CD4-positive, alpha-beta T cell treated with Interleukin-4 for 1 hour (primary cell): ENCODE measurements at regions not wholly inside any gene's neighbourhood (a gene's known extent, or its start where the extent isn't known, plus 50 kb on each side); places are given as distances from the start of the nearest gene placed in this dataset.

Experiments
- DNase-seq, 2 donors: peaks; one replicate each; pipeline ENCODE4 v3.0.0-alpha.2; 2020 to 2022

DNA sequence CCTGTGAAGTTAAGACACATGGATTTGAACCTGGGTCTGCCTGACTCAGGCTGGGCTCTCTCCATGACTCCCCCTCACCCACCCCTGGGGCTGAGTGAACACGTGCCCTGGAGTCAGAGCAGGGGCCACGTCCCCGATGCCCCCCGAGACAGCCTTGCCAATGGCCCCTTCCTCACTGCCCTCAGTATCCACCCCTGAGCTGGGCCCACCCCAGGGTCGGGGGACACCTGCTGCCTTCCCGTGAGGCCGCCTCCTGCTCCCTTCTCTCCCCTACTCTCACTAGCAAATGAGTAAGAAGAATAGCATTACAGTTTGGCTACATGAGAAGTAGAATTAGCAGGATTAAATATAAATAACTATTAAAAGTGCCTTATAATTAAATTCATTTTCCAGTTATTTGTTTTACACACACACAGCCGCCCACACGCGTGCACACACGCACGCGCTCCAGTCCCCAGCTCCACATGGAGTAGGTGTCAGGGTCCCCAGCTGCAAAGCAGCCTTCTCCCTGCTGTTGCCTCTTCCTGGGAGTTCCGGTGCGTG lies 117.4 kb upstream of the LINGO1 start:
- DNase-seq: no peak

GRCh38 chr15:77749236-77749997 lies 116.7 kb upstream of the LINGO1 start:
- no peak for DNase-seq

DNA sequence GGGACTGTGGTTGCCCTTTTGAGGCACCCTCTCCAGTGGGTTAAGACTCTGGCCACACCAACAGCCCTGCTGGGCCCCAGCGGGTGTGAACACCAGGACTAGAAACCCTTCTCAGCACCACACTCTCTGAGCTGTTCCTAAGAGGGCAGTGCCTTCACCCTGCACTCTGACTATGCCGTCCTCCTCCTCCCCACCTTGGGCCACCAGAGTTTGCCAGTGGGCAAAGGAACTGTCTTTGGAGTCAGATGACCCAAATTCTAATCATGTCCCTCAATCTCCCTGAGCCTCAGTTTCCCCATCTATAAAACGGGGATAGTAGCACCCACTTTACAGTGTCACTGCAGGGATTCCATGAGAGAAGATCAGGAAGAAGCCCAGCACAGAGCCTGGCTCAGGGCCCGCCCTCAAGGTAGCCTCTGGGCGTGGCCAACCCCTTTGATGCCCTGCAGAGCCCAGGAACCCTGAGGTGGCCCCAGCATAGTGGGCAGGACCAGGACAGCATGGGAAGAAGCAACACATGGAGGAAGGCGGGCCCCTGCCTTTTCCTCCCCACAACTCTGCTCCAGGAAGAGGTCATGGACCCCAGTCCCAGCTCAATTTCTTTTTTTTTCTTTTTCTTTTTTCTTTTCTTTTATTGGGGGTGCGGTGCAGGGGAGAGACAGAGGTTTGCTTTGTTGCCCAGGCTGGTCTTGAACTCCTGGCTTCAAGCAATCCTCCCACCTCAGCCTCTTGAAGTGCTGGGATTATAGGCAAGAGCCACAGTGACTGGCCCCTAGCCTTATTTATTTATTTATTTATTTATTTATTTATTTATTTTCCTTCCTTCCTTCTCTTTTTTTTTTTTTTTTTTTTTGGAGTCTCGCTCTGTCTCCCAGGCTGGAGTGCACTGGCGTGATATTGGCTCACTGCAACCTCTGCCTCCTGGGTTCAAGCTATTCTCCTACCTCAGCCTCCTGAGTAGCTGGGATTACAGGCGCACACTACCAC lies 115.7 kb upstream of the LINGO1 start:
- no peak for DNase-seq

DNA sequence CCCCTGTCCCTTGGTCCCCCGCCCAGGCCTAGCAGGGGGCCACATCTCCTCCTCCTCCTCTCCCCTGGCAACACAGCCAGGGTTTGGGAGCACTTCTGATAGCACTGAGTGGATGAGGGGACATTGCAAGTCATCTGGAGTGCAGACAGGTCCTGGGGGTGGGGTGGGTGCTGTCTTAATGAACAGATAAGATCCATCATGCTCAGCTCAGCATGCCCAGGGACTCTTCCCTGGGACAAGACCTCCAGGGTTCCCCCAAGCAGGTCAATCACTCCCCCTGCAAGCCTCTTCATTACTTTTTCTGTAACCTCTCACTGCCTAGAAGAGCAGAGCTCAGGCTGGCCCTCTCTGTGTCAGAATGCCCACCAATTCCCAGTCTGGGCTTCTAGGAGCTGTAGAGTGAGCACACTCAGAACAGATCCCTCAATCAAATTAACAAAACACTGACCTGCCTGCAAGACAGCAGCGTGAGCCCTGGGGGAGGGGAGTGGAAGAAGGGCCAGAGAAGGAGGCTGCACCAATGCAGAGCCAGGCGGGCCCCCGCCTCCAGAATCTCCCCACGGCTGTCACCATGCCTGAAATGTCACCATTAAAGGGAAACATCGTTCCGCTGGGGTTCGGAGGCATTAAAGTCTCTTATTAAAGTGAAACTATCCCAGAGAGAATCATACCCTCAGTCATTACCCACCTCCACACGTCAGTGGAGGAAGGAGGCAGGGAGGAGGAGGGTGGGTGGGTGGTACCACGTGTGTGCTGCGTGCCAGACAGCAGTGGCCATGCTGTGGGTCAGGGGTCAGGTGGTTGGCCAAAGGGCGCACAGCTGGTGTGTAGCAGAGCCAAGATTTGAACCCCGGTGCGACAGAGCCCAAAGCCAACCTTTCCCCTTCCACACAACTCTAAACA lies 114.7 kb upstream of the LINGO1 start:
- no peak for DNase-seq

DNA sequence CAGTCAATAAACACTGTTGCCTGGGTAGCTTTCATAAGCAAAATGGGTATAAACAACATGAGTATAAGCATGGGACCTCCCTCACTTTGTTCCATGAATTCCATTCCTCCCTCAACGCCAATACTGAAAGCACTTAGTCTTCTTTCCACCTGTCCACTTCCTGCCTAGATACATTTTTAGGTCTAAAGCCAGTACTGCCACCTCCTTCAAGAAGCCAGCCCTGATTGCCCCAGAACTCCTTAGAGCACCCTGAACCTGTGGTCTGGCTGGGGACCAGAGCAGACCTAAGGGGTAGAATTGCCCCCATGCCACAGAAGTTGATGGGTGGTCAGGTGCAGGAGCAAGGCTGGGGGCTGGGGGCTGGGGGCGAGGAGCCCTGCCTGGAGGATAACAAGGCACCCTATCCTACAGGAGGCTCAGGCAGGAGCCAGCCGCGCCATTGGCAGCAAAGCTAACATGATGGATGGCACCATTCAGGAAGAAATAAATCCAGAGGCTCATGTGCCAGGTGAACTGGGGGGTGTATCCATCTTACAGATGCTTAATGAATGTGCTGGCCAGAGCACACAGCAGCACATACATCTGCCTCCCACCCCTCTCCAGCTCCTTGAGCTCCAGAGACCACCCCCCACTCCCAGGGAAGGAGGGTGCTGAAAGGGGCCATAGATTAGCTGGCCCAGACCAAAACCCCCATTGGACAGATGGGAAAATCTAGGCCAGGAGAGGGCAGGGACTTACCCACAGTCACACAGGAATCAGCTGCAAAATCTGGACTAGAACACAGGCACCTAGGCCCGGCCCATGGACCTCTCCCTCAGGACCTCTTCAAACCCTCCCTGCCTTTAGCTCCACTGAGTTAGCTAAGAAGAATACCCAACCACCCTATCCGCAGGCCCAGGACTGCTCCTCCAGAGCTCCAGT lies 113.8 kb upstream of the LINGO1 start:
- DNase-seq: no peak

DNA sequence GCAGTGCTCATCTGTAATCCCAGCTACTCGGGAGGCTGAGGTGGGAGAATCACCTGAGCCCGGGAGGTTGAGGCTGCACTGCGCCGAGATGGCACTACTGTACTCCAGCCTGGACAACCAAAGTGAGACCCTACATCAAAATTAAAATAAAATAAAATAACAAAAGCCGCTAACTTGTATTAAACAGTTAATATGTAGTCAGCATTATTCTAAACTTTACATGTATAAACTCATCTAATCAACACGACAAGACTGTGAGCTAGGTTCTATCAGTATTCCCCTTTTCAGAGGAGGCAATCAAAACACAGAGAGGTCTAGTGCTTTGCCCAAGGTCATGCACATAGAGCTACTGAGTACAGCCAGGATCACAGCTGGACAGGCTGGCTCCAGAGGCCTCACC lies 111.7 kb upstream of the LINGO1 start:
- no peak for DNase-seq

- DNase-seq: no peak
These were observed 109.9 kb upstream of the LINGO1 start for GRCh38 chr15:77742570-77742969.

GRCh38 chr15:77742127-77742526 lies 109.4 kb upstream of the LINGO1 start:
- no peak for DNase-seq

- DNase-seq: no peak
These were observed 108.4 kb upstream of the LINGO1 start for GRCh38 chr15:77741106-77741505.

DNA sequence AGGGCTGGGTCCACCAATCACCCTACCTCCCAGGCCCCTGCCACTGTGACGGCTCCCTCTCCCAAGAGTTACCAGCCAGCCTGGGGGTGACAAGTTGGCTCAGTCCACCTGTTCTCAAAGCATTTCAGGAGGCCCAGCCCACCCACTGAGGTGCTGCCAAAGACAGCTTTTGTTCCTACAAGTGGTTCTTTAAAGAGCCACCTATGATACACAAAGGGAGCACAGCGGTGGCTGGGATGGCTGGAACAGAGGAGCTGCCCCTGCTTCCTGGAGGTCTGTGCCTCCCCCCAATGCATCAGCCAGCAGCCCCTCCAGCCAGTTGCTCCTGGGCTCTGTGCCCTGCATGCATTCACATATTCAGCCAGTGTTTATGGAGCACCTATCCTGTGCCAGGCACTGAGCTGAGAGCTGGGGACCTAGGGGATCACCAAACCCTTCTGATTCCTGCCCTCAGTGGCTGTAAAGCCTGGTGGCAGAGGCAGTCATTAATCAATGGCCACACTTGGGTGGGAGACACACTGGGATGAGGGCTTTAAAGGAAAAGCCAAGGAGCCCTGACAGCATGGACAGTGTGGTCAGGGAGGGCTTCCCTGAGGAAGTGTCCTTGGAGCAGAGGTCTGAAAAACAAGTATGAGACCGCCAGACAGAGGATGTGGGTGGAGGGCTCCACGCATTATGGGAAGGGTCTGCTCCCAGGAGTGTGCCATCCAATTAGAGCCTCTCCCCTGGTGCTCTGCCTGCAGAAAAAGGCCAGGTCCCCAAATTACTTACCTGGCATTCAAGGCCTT lies 107.1 kb upstream of the LINGO1 start:
- no peak for DNase-seq

DNA sequence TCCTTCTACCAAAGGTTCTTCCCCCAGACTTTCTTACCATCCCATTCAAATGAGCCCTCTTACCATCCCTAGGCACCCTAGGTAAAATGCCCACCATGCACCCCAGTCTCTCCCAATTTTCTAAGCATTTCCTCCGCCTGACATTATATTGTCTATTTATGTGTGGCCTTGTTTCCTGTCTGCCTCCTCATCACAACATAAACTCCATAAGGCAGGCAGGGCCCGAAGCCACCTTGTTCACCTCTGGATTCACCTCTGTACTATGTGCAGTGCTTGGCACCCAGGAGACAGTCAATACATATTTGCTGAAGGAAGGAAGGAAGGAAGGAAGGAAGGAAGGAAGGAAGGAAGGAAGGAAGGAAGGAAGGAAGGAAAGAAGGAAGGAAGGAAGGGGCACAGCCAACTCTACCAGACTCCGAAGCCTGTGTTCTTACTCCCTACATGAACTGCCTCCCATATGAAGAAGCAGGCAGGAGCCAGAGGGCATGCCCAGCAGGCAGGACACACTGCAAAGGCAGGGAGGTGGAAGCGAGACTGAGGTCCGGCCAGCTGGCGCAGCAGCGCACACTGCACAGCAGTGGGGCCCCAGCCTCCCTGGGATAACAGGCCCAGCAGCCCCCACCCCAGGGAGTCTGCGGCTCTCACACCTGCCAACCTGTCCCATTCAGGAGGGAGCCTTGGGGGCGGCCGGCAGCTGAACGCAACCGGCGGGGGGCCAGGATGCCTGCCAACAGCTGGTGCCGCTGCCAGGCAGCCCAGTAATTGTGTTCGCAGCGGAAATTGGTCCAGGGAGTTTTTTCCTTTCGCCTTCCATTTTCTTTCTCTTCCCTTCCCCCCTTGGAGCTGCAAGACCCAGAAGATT lies 106.0 kb upstream of the LINGO1 start:
- no peak for DNase-seq

DNA sequence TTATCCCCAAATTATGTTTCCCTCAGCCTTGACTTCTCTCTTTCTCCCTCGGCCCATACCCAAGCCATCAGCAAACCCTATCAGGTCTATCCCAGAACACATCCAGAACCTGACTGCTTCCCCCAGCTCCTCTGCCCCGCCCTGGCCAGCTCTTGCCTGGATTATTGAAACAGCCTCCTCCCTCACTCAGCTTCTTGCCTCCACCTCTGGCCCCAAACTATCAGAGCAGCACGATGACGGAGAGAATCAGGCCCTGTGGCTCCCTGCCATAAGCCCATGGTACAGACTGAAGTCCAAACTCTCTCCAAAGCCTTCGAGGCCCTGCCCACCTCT lies 105.3 kb upstream of the LINGO1 start:
- no peak for DNase-seq

DNA sequence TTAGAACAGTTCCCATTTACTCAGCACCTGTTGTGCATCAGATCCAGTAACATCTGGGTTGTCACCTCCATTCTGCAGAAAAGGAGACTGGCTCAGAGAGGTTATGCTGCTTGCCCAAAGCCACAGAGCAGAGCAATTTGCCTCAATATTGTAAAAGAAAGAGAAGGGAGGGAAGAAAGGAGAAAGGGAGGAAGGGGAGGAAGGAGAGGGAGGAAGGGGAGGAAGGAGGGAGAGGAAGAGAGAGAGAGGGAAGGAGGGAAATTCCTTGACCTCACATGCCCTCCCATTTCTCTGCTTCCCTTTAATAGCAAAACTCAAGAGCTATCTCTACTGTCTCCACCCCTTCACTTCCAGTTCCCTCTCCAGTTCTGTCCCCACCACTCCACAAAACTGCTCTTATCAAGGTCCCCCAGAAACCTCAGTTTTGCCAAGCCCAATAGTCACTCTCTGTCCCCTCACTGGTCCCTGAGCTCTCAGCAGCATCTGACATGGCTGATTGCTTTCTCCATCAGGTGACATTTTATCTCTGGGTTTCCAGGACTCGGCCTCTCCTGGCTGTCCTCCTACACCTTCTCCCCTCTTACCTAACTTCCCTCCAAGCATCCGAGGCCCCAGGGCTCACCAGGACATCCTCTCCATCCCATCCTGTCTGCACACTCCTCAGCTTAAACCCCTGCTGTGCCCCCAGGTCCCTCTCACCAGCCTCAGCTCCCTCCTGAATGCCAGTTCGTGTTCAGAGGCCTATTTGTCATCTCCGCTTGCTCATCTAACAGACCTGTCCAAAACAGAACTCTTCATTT lies 104.7 kb upstream of the LINGO1 start:
- no peak for DNase-seq

DNA sequence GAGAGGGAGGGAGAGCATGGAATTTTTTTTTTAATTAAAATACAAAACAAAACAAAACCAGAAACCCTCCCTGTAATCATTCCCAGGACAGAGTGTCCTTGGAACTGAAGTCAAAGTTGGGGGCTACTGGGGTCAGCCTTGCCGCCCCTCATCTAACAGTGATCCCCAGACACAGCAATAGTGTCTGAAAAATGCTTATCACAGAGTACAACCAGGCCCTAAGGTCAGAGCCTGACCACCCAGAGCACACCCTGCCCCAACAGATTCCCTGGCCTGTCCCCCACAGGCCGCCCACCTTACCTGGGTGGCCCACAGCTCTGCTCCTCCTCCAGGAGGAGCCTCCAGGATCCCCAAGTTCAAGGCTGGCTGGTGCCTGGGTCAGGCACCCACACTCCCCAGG lies 101.6 kb upstream of the LINGO1 start:
- no peak for DNase-seq

DNA sequence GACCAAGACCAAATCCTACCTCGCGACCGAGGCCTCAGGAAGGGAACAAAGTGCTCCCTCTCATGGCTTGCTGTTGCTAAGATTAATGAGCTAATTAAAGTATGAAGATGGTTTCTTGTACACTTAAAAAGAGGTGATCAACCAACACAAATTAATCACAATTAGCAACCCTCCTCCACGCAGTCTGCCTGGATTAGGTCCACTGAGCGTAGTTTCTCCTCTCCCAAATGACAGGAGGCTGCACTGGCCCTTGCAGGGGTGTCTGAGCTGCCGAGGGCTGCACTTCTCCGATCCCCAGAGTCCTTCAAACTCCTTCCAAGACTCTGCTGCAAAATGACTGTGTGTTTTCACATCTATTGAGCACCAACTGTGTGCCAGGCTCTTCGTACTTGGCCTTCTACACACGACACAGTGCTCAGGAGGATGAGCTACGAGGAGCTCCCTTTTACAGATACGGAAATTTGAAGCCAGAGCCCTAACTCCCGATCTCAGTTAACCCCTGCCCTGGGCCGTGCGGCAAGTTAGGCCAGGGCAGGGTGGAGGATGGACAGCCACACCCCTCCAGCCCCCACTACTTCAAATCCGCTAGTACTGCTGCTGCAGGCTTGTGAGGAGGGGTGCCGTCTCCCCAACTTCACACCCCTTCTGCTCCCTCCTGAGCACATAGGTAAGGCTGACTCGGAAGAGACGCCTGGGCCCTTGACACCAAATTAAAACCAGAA lies 101.0 kb upstream of the LINGO1 start:
- no peak for DNase-seq

DNA sequence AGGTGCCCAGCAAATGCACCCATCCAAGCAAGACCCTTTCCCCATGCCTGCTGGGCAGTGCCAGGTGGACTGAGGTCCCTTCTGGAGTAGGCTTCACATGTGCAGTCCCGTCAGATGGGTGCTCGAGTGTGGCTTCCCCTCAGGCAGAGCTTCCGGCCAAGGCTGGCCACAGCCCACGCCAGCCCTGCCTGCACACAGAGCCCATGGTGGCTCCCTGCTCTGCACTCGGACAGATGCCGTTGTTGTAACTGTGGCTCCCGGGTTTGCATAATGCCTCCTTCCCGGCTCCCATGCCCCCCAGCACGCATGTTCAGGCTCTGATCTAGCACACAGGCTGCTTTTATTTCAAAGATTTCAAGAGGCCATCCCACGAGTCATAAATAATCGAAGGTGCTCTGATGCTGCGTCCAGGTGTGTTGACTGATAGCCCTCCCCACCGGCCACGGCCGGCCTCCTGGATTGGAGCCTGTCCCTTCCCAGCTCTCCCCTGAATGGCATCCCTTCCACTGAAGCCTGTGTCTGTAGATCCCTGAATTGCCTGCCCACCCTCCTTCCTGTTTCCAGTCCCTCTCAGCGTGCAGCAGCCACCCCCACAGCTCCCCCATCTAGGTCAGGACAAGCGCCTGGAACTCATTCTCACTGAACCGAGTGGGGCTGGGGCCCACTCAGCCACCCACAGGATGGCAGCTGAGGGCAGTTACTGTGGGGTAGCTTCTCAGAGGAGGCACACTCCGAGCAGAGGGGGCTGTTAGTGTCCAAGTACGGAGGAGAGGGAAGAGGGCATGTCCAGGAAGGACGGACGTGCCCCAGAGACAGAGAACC lies 100.0 kb upstream of the LINGO1 start:
- no peak for DNase-seq

- no peak for DNase-seq
These were observed 99.2 kb upstream of the LINGO1 start for GRCh38 chr15:77731945-77732344.
